ENCODE measurements at regions not wholly inside any gene's neighbourhood (a gene's known extent, or its start where the extent isn't known, plus 50 kb on each side); places are given as distances from the start of the nearest gene placed in this dataset.

DNA sequence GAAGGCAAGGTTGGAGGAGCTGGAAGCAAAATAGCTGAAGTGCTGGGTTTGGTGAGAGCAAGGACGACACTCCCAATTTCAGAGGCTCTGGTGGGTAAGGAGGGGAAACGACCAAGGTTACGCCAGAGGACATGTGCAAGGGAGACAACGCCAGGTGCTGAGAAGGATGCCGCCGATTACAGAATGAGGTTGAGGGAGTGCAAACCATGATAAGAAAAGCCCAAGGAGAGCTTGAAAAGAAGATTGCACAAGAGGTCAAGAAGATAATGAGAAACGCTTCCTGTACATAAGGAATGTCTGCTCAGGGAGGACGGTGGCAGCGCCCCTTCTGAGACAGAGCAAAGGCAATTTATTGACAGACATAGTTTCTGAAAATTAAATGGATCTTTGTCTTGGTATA is 382.0 kb upstream of the PROX1 start:
- TF ChIP-seq FOXP2 (optimal IDR thresholded peaks at IDR 0.05; ENCODE audit: borderline replicate concordance, extremely low read depth, extremely low read length, insufficient read depth) (no peak), SIN3A (IDR thresholded peaks at IDR 0.05; ENCODE audit: borderline replicate concordance, insufficient read depth, low read length) (no peak), TAF1 (IDR thresholded peaks at IDR 0.05; ENCODE audit: borderline replicate concordance, insufficient read depth, low read length) (no peak)
- TF ChIP-seq, protein P1, sequence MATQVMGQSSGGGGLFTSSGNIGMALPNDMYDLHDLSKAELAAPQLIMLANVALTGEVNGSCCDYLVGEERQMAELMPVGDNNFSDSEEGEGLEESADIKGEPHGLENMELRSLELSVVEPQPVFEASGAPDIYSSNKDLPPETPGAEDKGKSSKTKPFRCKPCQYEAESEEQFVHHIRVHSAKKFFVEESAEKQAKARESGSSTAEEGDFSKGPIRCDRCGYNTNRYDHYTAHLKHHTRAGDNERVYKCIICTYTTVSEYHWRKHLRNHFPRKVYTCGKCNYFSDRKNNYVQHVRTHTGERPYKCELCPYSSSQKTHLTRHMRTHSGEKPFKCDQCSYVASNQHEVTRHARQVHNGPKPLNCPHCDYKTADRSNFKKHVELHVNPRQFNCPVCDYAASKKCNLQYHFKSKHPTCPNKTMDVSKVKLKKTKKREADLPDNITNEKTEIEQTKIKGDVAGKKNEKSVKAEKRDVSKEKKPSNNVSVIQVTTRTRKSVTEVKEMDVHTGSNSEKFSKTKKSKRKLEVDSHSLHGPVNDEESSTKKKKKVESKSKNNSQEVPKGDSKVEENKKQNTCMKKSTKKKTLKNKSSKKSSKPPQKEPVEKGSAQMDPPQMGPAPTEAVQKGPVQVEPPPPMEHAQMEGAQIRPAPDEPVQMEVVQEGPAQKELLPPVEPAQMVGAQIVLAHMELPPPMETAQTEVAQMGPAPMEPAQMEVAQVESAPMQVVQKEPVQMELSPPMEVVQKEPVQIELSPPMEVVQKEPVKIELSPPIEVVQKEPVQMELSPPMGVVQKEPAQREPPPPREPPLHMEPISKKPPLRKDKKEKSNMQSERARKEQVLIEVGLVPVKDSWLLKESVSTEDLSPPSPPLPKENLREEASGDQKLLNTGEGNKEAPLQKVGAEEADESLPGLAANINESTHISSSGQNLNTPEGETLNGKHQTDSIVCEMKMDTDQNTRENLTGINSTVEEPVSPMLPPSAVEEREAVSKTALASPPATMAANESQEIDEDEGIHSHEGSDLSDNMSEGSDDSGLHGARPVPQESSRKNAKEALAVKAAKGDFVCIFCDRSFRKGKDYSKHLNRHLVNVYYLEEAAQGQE (IDR thresholded peaks at IDR 0.05; ENCODE audit: insufficient read depth in 1 of 2, low read depth in 2 of 2, low read length in 2 of 2): no peak

DNA sequence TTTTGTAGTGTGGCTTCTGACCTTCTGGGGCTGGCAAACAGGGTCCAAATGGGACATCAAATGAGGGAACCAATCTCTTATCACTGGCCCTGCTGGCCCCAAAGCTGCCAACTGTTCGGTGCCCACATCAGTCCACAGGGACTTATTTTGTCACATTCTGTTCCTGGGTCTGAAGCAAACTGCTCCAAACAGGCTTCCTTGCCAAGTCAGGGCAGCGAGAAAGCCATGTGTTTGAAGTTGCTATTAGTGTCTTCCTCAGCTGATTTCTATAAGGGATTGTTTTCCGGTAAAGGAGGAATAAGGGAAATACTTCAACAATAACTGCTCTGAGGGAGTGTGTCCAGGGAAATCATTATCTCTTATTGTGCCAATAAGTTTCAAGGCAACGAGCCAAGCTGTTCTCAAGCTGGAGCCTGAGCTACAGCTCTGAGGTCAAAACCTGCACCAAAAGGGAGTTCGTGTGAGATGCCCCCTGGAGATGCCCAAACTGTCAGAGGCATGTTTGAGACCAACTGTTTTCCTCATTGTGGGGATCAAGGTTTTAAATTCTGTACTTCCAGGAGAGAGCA is 381.4 kb upstream of the PROX1 start:
- TF ChIP-seq TAF1 (IDR thresholded peaks at IDR 0.05; ENCODE audit: borderline replicate concordance, insufficient read depth, low read length) (no peak), POLR2AphosphoS5 (IDR thresholded peaks at IDR 0.05; ENCODE audit: low read depth, low read length) (no peak), FOXP2 (optimal IDR thresholded peaks at IDR 0.05; ENCODE audit: borderline replicate concordance, extremely low read depth, extremely low read length, insufficient read depth) (no peak), SIN3A (IDR thresholded peaks at IDR 0.05; ENCODE audit: borderline replicate concordance, insufficient read depth, low read length) (no peak)
- TF ChIP-seq, protein P1 (IDR thresholded peaks at IDR 0.05; ENCODE audit: insufficient read depth in 1 of 2, low read depth in 2 of 2, low read length in 2 of 2): no peak

DNA sequence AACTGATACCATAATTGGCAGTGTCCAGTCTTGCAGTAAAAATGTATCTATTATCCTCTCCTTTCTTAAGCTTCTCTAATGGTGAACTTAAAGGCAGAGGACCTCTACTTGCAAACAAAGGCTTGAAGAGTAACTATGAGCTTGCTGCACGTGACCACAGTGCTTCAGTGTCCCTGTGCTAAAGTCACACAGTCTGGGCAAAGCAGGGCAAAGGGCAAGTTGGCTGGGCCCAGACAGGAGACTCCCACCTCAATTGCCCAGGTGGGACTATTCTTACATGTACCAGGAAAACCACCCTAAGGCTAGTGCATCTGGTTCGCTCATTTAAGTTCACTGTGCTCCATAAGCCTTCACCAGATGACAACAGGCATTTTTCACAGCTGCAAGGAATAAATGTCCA is 374.2 kb upstream of the PROX1 start:
- no peak for TF ChIP-seq SIN3A (IDR thresholded peaks at IDR 0.05; ENCODE audit: borderline replicate concordance, insufficient read depth, low read length)
- TF ChIP-seq, protein P1 (IDR thresholded peaks at IDR 0.05; ENCODE audit: insufficient read depth in 1 of 2, low read depth in 2 of 2, low read length in 2 of 2): no peak
- no peak for TF ChIP-seq TAF1 (IDR thresholded peaks at IDR 0.05; ENCODE audit: borderline replicate concordance, insufficient read depth, low read length)
- no peak for TF ChIP-seq FOXP2 (optimal IDR thresholded peaks at IDR 0.05; ENCODE audit: borderline replicate concordance, extremely low read depth, extremely low read length, insufficient read depth)
- TF ChIP-seq POLR2AphosphoS5 (IDR thresholded peaks at IDR 0.05; ENCODE audit: low read depth, low read length): no peak

DNA sequence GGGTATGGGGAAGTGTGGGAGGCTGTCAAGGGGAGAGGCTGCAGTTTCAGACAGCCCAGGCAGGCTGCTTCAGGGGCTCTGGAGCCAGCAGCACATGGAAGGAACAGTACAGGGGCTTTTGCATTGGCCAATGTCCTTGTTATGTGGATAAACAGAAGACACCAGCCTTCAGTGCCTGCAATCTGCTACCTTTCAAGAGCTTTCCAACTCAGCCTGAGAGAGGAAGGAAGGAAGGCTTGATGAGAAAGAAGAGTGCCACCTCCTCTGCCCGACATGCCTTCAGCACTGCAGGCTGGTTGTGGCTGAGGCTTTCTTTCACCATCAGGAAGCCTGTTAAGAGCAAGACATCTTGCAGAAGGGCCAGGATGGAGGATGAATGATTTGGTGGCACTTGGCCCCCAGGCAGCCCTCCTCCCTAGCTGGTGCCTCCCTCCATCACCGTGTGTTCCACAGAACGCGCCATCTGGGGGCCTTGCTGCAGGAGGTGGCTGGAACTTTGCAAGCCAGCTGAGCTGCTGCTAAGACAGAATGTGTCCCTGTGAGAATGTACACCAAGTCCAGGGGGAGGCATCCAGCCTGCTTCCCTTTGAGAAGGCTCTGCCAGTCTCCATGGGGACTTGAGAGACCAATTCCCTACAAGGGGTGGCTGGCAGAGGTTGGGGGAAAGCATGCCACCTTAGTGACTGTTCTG is 372.4 kb upstream of the PROX1 start:
- TF ChIP-seq, protein P1 (IDR thresholded peaks at IDR 0.05; ENCODE audit: insufficient read depth in 1 of 2, low read depth in 2 of 2, low read length in 2 of 2): no peak
- TF ChIP-seq SIN3A (IDR thresholded peaks at IDR 0.05; ENCODE audit: borderline replicate concordance, insufficient read depth, low read length) (no peak), POLR2AphosphoS5 (IDR thresholded peaks at IDR 0.05; ENCODE audit: low read depth, low read length) (no peak)
